ENCODE measurements at regions not wholly inside any gene's neighbourhood (a gene's known extent, or its start where the extent isn't known, plus 50 kb on each side); places are given as distances from the start of the nearest gene placed in this dataset.

GRCh38 chr17:12287953-12288352 lies 267.3 kb downstream of the MAP2K4 start:
- DNase-seq (ENCODE audit: extremely low read depth, low read depth), result no peak

GRCh38 chr17:12290207-12290606 lies 269.5 kb downstream of the MAP2K4 start:
- no peak for DNase-seq (ENCODE audit: extremely low read depth, low read depth)

- no peak for DNase-seq (ENCODE audit: extremely low read depth, low read depth)
Measured at GRCh38 chr17:12296209-12296625, 275.5 kb downstream of the MAP2K4 start.

- no peak for DNase-seq (ENCODE audit: extremely low read depth, low read depth)
Measured at GRCh38 chr17:12301551-12301950, 280.9 kb downstream of the MAP2K4 start.

GRCh38 chr17:12302711-12303110 lies 282.0 kb downstream of the MAP2K4 start:
- DNase-seq (ENCODE audit: extremely low read depth, low read depth), result no peak

- no peak for DNase-seq (ENCODE audit: extremely low read depth, low read depth)
Measured at GRCh38 chr17:12310811-12311210, 290.1 kb downstream of the MAP2K4 start.

- DNase-seq (ENCODE audit: extremely low read depth, low read depth), result no peak
Measured at GRCh38 chr17:12312692-12313091, 292.0 kb downstream of the MAP2K4 start.

- no peak for DNase-seq (ENCODE audit: extremely low read depth, low read depth)
Measured at GRCh38 chr17:12313786-12314185, 293.1 kb downstream of the MAP2K4 start.

- DNase-seq (ENCODE audit: extremely low read depth, low read depth), result no peak
Measured at GRCh38 chr17:12316021-12316420, 295.3 kb downstream of the MAP2K4 start.

- no peak for DNase-seq (ENCODE audit: extremely low read depth, low read depth)
Measured at GRCh38 chr17:12318571-12319266, 298.0 kb downstream of the MAP2K4 start.

- DNase-seq (ENCODE audit: extremely low read depth, low read depth), result no peak
Measured at GRCh38 chr17:12320286-12320685, 299.6 kb downstream of the MAP2K4 start.

GRCh38 chr17:12328204-12328603 lies 307.5 kb downstream of the MAP2K4 start:
- DNase-seq (ENCODE audit: extremely low read depth, low read depth), result no peak

GRCh38 chr17:12330456-12330855 lies 309.8 kb downstream of the MAP2K4 start:
- DNase-seq (ENCODE audit: extremely low read depth, low read depth), result no peak

- no peak for DNase-seq (ENCODE audit: extremely low read depth, low read depth)
Measured at GRCh38 chr17:12341328-12341727, 320.7 kb downstream of the MAP2K4 start.

GRCh38 chr17:12342161-12342560 lies 321.5 kb downstream of the MAP2K4 start:
- DNase-seq (ENCODE audit: extremely low read depth, low read depth), result no peak

GRCh38 chr17:12342609-12343435 lies 322.1 kb downstream of the MAP2K4 start:
- peak; percentile 5 for DNase-seq (ENCODE audit: extremely low read depth, low read depth)

GRCh38 chr17:12348476-12348875 lies 317.2 kb upstream of the MYOCD start:
- DNase-seq (ENCODE audit: extremely low read depth, low read depth), result peak; percentile 32

- DNase-seq (ENCODE audit: extremely low read depth, low read depth), result no peak
Measured at GRCh38 chr17:12349297-12349696, 316.4 kb upstream of the MYOCD start.

GRCh38 chr17:12352127-12352526 lies 313.6 kb upstream of the MYOCD start:
- no peak for DNase-seq (ENCODE audit: extremely low read depth, low read depth)

GRCh38 chr17:12357600-12357999 lies 308.1 kb upstream of the MYOCD start:
- DNase-seq (ENCODE audit: extremely low read depth, low read depth), result no peak

GRCh38 chr17:12358477-12358876 lies 307.2 kb upstream of the MYOCD start:
- no peak for DNase-seq (ENCODE audit: extremely low read depth, low read depth)

GRCh38 chr17:12362853-12363455 lies 302.7 kb upstream of the MYOCD start:
- no peak for DNase-seq (ENCODE audit: extremely low read depth, low read depth)

Measured in NCI-H460 (cell line).